ENCODE measurements at regions not wholly inside any gene's neighbourhood (a gene's known extent, or its start where the extent isn't known, plus 50 kb on each side); places are given as distances from the start of the nearest gene placed in this dataset.
A peak's percentile ranks its signal among the peaks of the same experiment; 100 is the strongest.

DNA sequence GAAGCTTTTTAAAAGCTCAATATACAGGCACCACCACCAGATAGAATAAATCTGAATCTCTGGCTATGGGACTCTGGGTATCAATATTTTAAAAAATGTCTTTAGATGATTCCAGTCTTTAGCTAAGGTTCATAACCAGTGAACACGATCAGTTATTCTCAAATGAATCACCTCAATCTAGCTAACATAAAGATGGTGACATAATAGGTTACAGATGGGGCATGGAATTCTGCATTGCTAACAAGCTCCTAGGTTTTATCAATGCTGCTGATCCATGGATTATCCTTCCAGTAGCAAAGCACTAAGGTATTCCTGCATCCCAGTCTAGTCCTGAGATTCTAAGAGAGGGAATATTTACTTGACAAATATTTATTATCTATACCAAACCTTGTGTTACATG is 415.5 kb upstream of the CDH11 start:
- DNase-seq: no peak

DNA sequence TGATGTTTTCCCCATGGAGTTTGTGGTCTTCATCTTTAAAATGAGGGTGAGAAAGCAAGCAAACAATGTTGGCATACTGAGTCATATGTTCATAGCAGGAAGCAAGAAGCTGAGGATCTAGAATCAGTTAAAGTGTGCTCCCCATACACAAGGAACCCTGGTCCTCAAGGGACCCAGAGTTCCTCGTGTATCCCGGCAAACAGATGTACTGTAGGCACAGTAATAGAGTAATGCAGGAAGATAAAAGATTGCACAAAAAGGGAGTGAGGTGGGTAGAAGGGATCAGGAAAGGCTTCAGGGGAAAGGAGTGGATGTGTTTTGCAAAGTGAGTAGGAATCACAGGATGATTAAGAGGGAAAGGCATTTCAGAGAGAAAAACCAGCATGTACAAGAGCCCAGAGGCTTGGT is 412.3 kb upstream of the CDH11 start:
- no peak for DNase-seq

DNA sequence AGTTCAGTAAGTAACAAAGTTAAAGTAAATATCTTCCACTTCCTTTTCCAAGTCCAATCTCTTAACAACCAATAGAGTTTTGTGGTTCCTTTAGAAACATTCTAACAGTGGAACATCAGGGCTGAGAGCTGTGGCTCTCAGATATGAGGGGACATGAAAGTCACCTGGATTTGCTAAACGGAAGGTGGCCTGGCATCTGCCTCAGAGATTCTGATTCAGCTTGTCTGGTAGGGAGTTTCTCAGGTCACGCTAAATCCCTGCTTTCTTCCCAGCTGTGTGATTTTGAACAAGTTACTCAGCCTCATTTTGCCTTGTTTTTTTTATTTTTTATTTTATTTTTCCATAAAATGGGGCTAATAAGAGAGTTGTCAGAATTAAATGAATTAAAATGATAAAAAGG is 411.0 kb upstream of the CDH11 start:
- no peak for DNase-seq

DNA sequence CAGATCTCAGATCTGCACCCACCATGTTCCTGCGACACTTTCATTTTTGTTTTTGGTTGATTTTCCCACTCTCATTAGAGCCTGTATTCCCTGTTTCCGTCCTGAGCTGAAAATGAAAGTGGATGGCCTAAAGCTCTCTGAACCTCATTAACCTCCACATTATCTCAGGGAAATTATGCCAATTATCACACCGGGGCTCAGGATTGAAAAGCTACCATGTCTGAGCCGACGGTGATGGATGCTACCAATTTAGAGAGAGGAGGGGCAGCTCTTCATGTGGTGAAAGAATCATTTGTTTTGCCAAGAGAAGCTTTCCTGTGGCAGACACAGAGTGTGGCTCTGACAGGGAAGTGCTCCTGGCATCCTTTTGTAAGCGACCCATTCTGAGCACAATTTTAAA is 410.4 kb upstream of the CDH11 start:
- no peak for DNase-seq

DNA sequence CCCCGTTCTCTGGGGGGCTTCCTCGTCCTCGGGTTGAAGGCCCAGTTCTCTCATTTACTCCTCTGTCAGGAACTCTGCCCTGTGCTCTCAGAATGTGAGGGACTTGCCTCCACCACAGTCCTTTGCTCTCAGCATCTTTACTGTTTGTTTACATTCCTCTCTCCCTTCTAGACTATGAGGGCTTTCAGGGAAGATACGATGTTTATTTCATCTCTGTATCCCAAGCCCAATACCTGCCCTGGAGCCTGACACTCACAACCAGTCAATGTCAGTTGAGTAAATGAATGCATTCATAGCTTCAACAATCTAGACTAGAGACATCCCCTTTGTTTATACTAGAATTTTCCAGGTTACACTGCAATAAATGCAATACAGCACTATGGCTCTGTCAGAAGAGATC is 409.6 kb upstream of the CDH11 start:
- DNase-seq: no peak

DNA sequence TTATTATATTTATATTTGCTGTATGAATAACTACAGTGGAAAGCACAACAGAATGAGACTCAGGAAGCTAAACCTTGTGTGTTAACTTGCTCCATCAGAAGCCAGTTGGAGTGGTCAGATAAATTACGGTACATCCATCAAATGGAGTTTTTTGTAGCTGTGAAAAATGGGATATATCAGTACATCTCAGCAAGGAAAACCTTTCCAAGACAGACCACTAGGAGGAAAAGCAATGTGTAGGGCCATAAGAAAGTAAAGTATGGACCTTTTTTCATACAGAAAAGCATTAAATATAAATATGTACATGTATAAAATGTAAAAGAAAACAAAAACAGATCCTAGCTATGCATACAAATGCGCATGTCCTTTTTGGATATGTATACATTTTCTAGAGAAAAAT is 403.8 kb upstream of the CDH11 start:
- DNase-seq: no peak

DNA sequence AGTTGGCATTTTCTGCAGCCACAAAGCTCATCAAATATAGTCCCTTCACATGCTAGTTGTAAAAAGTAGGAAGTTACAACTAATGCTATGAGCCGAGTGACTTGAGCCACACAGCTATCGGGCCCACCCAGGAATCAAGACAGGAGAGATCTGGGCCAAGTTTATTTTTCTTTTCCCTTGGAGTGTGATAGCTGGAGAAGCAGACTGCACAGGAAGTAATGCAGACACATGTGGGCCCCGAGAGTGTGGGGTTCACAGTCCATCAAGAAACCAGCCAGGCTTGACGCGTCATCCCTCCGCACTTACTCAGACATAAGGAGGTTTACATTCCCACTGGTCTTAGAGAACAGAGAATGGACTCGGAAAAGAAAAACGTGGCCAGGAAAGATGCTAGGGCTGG is 403.1 kb upstream of the CDH11 start:
- no peak for DNase-seq

DNA sequence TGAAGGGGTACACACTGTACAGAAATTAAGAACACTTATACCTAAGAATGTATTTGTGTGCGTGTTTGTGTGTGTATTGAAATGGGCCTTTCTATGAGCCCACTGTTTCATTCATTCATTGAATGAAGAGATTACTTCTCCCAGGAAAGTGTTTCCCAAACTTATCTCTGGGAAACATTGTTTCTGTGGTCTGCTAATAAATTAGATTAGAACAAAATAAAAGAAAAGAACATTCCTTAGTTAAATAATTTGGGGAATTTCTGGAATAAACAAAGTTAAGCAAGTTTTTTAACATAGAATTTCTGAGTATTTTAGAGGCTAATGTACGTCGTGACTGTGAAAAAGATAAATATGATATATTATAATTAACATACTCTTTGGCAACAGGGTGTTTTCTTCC is 402.4 kb upstream of the CDH11 start:
- DNase-seq: no peak

DNA sequence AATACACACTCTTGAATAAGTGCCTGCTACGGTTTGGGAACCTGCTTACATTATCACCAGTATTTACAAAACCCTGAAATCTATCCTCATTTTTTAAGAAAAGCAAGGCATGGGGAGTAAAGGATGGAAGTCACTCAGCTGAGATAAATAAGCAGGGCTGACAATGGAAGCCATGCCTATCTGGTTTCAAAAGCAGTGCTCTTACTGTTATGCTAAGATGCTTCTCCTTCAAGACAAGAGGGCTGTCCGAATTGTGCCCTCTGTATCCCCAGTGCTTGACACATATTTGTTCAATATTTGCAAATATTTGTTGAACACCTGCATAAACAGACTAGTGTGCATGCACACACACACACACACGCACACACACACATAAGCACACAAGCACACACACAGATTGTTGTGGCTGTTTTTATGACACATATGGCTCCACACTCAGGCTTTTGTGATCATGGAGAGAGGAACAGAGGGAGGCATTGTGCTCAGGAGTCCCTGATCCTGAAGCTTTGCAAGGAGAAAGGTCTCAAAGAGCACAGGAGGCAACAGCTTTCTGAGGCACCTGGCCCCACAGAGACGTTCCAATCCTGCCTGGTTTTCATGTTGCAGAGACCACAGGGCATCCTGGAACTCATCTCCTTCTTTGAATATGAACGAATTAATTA is 401.6 kb upstream of the CDH11 start:
- no peak for DNase-seq

DNA sequence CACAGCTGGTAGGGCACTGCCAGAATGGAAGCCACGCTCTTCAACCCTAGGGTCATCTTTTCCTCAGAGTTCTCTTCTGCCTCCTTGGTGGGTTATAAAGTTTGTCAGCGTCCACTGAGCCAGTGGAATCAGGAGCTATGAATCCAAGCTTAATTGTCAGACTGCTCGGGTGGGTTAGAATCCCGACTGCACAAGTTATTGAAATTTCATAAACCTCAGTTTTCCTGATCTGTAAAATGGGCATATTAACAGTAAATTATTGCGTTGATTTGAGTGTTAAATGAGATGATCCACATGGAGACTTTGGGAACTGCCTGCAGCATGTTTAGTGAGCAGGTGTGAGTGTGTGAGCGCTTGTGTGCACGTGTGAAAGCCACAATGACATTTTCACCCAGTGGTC is 400.5 kb upstream of the CDH11 start:
- DNase-seq: no peak

DNA sequence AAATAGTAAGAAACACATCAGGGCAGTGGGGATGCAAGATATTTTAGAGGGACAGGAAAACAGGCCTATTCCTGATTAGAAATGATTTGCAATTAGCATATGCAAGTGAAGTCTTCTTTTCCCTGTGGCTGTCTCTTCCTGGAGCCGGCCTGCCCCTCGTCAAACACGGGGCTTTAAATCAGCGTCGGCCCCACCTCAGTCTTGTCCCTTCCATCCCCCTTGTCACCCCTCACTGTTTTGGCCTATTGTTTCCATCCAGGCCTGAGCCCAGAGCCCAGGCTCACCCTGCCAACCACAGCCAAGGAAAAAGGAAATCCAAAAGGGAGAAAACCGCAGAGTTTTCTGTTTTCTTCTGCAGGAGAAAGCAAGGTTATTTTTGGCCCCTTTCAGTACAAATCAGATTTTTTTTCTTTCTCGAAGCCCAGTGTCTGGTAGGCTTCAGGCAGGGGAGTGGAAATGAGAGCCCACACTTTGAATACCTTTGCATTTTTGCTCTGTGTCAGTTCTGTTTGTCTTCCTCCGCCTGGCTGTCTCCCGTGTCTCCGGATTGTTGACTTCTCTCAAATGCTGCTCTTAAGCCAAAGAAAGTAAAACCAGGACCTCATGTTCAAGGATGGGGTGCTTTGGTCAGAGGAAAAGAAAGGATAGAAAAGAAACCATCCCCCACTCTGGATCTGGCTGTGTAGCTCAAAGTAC is 399.9 kb upstream of the CDH11 start:
- DNase-seq: no peak

DNA sequence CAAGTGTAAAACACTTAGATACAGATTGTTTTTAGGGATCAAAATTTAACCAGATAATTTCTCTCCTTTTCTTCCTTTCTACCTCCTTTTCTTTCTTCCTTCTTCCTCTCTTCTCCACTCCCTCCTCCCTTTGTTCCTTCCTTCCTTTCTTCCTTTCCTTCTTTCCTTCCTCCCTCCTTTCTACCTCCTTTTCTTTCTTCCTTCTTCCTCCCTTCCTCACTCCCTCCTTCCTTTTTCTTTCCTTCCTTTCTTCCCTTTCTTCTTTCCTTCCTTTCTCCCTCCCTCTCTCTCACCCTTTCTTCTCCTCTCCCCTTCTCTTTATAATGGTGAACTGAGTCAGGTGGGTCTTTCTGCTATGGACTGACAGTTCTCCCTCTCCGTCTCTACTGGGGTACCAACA is 397.5 kb upstream of the CDH11 start:
- DNase-seq: no peak

DNA sequence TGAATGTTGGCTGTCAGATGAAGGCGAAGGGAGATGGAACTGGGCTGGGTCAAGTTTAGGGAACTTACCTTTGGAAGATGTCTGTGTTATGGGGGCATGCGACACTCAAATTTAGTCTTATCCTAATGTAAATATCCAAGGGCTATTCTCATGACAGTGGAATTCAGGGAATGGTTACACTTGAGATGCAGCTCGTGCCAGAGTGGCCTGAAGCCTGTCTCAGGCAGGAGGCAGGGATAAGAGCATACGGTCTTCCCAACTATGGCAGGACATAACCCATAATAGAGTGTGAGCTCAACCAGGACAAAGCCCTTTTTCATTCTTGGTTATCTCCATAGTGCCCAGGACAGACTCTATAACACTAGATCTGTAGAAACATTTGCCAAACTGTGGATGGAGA is 393.3 kb upstream of the CDH11 start:
- no peak for DNase-seq

DNA sequence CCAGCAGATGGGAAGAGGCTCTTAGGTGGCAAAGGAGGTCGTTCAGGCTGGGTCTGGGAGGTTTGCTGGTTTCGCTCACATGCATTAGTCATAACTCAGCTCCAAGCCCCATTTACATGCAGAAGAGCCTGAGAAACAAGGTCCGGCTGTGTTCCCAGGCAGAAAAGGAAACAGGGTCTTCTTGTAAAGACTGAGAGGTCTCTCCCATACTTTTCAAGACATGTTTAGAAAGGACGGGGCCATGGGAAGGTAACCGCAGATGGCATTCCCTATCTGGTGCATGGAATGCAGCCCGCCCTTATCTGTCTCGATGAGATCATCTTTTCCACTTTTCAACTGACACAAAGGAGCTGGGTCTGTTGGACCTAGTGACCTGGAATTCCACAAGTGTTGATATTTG is 389.0 kb upstream of the CDH11 start:
- DNase-seq: no peak

DNA sequence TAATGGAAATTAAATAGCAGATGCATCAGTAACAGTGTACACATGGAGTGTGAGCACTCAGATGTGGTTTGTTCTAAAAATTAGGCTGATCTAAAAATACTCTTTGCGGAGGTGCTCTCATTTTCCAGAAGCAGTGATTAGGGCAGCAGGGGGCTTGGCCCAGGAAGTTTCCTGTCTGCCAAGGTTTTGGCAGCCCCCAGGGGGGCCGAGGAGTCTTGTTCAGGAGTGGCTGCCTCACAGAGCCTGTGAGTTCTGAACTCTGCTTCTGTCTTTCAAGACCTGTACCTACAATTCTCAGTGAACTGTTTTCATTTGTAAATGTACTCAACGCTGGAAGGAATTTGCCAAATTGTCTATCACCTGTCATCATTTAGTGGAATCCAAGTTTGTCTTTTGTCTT is 388.4 kb upstream of the CDH11 start:
- no peak for DNase-seq

DNA sequence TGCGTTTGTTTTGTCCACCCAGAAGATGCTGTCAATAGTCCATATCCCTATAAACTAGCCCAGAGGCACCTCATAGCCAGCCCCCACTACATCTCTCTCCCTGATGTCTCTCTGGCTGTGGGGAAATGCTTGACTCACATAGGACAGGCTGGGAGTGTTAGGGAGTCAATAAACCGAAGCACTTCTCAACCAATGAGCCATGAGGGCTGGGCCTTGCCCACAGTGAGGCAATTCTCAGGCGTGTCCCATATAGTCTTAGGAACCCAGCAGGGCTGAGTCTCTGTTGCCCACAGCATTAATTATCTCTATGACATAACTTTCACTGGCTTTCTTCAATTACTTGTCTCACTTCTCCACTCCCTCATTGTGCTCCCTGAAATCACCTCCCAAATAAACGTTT is 387.3 kb upstream of the CDH11 start:
- no peak for DNase-seq

DNA sequence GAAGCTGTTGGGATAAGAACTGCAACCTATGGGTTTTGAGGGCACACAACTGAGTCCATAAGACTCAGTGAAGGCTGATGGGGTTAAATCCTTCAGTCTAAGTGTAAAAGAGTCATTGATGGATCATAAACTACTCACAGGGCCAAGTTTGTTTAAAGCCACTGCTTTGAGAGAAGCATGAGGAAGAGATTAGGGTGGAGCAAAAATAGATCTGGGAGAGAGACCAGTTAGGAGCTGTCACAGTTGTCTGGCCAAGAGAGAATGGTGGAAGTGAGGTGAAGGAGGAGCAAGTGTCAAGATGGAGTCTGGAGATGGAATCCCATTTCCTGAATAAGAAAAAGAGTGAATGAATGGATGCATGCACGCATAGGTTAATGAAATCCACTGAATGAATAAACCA is 379.1 kb upstream of the CDH11 start:
- no peak for DNase-seq

DNA sequence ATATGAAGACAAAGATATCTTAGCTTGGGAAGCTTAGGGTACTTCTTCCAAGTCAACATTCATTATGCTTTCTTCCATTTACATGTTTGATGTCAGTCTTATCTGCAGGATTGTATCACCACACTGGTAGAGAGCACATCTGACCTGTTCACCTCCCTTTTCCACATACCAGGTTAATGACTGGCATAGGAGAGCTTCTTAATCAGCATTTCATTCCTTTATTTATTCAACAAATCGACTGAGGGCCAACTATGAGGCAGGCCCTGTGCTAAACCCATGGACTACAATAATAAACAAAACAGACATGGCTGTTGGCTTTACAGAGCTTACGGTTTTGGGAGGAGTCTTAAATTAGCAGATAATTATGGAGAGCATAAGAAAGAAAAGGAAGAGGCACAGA is 378.1 kb upstream of the CDH11 start:
- DNase-seq: no peak

DNA sequence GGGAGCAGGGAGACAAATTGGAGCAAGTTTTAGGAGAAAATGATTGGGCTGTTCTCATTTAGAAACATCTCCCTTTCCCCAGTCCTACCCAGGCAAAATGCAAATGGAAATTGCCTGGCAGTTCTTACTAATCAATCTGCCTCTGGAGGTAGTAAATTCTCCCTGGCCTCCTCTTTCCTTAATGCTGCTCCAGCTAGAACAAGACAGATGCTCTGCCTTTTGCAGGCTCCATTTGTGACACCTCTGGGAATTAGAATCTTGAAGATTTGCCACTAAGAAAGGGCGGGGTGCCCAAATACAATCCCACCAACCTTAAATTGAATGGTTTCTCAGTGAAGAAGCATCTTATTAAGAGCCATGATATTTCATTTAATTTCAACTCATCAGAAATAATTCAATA is 377.7 kb upstream of the CDH11 start:
- no peak for DNase-seq

DNA sequence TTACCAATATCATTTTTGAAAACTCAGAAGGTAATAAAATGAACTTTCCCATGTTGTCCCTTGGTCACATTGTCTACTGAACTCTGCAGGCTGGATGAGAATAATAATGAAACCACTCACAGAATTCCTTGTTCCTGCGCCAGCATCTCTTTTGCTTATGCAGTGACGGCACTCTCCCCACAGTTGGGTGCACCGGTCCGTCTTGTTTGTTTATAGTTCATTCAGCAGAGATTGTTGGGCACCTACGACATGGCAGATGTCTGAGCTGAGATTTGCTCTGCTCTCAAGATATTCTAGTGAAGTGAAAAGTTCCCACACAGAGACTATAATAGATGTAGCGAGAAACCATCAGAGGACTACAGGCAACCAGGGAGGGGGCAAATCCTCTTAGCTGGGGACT is 375.7 kb upstream of the CDH11 start:
- peak in 20 of 56 donors; percentile 1 to 45 (median 14) for DNase-seq

DNA sequence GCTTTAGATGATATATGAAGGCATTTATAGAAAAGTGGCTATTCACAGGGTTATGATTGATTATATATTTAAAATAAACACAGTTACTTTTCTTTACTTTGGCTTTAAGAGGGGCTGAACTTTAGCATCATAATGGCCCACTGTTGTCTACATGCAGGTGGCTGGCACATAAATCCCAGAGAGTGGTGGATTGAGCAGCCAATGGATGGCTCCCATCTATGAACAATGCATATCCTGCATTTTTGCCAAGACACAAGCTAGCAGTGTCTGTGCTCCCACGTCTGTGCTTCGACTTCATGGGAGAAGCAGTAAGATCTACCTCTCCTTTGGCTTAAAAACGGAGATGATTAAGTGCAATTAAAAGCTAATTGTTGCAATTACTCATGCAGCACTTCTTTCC is 373.2 kb upstream of the CDH11 start:
- DNase-seq: peak in 1 of 56 donors; percentile 1

DNA sequence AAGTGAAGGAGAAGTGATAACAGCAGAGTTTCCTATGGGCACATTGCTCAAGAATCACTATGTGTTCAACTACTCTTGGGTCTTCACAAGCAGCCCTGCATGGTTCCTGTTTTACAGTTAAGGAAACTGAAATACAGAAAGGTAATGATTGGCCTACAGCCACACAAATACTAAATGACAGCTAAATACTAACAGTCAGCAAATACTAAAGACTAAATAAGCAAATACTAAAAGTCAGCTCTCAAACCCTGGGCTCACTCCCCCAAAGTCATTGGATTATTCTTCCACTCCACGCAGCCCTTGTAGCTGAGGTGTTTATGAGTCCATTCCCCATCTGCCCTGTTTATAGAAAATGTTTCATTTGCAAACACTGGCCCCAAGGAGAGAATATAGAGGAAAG is 372.7 kb upstream of the CDH11 start:
- DNase-seq: no peak

DNA sequence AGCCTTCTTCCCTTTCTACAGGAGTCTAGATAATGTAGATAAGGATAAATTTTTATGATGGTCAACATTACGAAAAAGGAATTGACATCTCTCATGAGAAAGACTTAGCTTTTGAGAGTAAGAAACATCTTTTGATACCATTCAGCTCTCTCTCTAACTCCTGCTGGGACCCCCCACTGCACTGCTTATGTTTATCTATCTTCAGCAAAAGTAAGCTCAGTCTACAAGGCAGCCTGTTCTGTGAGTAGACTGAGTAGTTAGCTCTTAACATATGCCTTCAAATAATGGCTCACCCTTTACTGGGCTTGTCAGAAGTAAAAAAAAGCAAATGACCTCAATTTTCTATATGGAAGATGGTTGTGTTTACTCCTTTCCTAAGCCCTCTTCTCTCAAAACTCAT is 372.2 kb upstream of the CDH11 start:
- no peak for DNase-seq

DNA sequence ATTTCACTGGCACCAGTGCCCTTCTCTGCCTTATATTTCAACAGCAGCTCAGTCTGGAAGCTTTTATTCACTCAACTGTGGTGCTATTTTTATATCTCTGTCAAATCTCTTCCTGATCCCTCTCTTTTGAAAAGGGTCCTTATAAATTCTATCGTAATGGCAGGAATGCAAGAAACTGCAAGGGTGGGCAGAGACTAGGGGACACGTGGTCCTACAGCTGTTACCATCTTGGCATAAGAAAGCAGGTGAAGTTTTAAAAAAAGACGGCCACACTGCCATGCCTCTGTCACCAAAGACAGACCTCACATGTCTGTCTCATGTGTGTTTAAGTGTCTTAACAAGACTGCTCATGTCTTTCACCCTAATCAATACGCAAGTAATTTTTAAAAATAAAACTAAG is 368.4 kb upstream of the CDH11 start:
- DNase-seq: no peak
